Activated T-cell treated with anti-CD3 and anti-CD28 coated beads, Interleukin-2, amount 50 U/mL, for 4 hours (primary cell): ENCODE measurements at regions not wholly inside any gene's neighbourhood (a gene's known extent, or its start where the extent isn't known, plus 50 kb on each side); places are given as distances from the start of the nearest gene placed in this dataset.

Experiments used
- ATAC-seq, 2 donors: fragments of 200-7000 bp; cut with Tn5 transposase; one replicate each; pipeline ENCODE4 v1.10.0; 2021
- DNase-seq: peaks from one replicate; pipeline ENCODE4 v3.0.0-alpha.2; 2020
- H3K27me3 Mint-ChIP-seq: one replicate; pipeline ENCODE4 v1.8.0; 2021; ENCODE audit warnings: low read depth, mixed read lengths
- H3K36me3 Mint-ChIP-seq: one replicate; pipeline ENCODE4 v1.8.0; 2022; ENCODE audit warnings: mixed read lengths; ENCODE audit not compliant: insufficient read depth
- H3K4me1 Mint-ChIP-seq: one replicate; pipeline ENCODE4 v1.8.0; 2021; ENCODE audit warnings: low read depth, mixed read lengths
- H3K4me3 Mint-ChIP-seq: one replicate; pipeline ENCODE4 v1.8.0; 2021; ENCODE audit warnings: mild to moderate bottlenecking, moderate library complexity, mixed read lengths
- H3K9me3 Mint-ChIP-seq: one replicate; pipeline ENCODE4 v1.8.0; 2021; ENCODE audit warnings: mixed read lengths

DNA sequence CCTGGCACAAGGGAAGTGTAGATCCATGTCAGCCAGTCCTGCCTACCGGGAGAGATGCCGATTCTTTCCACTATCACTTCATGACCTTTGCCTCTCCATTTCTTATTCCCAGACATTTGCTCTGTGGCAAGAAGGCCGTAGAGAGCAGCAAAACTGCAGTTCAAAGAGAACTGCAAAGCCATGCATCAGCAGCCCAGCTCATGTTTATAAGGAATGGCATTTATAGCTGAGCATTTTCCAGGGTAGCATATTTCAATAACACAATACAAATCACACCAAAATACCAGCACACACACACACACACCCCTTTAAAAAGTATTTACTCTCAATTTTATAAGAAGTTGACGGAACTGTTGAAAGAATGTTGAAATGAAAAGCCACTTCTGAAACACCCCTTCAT, 126.7 kb upstream of the EGFLAM start:
- DNase-seq (no peak), ATAC-seq (no peak)
- Mint-ChIP-seq H3K27me3 (no peaks in the 10 kb centered on the region), H3K4me3 (no peak overlapping the region), H3K4me1 (no peaks in the 10 kb centered on the region), H3K36me3 (no peaks in the 10 kb centered on the region), H3K9me3 (no peaks in the 10 kb centered on the region)

DNA sequence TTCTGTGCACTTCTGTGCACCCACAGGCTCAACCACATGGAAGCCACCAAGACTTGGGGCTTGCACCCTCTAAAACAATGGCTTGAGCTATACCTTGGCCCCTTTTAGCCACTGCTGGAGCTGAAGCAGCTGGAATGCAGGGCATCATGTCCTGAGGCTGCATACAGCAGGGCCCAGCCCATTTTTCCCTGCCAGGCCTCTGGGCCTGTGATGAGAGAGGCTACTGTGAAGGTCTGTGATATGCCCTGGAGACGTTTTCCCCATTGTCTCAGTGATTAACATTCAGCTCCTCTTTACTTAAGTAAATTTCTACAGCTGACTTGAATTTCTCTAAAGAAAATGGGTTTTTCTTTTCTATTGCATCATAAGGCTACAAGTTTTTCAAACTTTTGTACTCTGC, 134.0 kb upstream of the EGFLAM start:
- H3K9me3 Mint-ChIP-seq, result peaks cover 8% of the 10 kb centered on the region
- H3K36me3 Mint-ChIP-seq, result no peaks in the 10 kb centered on the region
- H3K4me3 Mint-ChIP-seq, result no peak overlapping the region
- peaks cover 3% of the 10 kb centered on the region for H3K27me3 Mint-ChIP-seq
- no peak for DNase-seq
- no peaks in the 10 kb centered on the region for H3K4me1 Mint-ChIP-seq
- no peak for ATAC-seq

DNA sequence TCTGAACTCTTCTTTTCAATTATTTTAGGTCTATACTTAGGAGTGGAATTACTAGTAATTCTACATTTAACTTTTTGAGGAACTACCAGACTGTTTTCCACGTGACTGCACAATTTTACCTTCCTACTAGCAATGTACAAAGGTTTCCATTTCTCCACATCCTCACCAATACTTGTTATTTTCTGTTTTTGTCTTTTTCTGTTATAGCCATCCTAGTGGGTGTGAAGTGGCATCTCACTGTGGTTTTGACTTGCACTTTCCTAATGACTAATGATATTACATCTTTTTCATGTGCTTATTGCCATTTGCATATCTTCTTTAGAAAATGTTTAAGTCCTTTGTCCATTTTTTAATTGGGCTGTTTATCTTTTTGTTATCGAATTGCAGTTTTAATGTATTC, 136.9 kb upstream of the EGFLAM start:
- peaks cover 5% of the 10 kb centered on the region for H3K27me3 Mint-ChIP-seq
- no peaks in the 10 kb centered on the region for H3K36me3 Mint-ChIP-seq
- no peak overlapping the region for H3K4me3 Mint-ChIP-seq
- ATAC-seq, result no peak
- peaks cover 8% of the 10 kb centered on the region for H3K9me3 Mint-ChIP-seq
- no peak for DNase-seq
- no peaks in the 10 kb centered on the region for H3K4me1 Mint-ChIP-seq

DNA sequence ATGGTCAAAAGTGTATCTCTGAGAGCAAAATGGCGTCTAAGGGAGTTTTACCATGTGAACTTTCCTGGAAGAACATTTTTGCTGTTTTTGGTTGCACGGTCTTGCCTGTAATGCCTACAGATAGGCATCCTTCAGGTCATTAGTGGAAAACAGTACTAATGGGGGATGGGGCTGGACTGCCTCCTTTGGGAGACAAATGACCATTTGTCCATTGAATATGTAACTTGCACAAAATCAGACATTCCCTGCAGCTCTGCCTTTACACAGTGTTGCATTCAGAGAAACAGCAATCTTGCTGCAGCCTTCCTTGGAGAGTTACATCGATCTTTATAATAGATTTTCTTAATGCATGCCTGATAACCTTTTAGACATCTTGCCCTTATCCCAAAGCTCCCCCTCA, 138.5 kb upstream of the EGFLAM start:
- Mint-ChIP-seq H3K4me3 (no peak overlapping the region), H3K36me3 (no peaks in the 10 kb centered on the region), H3K27me3 (peaks cover 5% of the 10 kb centered on the region), H3K4me1 (no peaks in the 10 kb centered on the region), H3K9me3 (peaks cover 8% of the 10 kb centered on the region)
- DNase-seq, result no peak
- ATAC-seq, result no peak

DNA sequence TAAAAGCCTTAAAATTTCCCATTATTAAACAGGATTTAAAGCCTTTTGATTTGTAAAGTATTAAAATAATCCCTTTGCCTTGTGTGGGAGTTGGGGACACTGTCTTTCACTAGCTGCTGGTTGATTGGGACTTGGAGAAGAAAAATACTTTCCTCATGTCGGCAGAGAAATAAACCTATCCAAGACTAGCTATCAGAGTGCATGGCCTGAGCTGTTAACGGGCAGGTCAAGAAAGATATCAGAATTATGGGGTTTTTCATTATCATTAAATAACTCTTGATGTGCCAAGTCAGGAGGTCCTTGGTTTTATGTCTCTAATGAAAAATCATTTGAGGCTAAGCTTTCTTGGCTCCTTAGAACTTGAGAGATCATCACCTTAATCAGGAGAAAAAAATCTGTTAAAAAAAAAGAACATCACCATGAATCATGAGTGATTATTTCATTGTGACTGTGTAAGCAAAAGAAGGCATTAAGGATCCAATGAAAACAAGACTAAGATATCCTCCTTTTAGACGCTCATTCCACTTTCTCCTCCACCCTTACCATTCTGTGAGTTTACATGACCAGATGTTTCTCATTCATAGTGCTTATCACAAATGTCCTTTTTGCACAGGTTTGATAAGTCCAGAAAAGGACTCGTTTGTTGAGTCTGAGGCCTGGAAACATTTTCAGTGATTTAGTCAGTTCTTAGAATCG, 140.4 kb upstream of the EGFLAM start:
- Mint-ChIP-seq H3K4me3 (no peak overlapping the region), H3K9me3 (peaks cover 8% of the 10 kb centered on the region), H3K4me1 (no peaks in the 10 kb centered on the region), H3K27me3 (peaks cover 5% of the 10 kb centered on the region), H3K36me3 (no peaks in the 10 kb centered on the region)
- no peak for ATAC-seq
- DNase-seq, result no peak

DNA sequence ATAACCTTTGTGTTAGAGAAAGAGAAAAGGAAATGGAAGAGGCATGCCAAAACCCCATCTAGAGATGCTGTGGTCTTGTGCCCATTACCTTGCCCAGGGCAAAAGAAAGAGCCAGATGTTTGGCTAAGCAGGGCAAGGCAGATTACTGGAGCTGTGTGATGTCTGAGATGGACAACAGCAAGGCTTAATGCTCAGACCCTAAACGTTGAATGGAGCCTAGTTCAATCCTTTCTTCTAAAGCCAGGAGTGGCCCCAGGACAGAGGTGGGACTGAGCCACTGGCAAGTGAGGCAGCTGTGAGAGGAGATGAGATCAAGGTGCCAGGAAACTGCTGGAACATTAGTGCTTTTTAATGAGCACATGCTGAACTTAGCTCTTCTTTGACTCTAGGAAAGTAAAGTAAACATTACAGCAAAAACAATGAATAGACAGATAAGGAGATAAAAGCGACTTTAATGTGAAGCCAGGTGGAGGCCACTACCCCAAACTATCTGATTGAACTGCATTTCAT, 143.0 kb upstream of the EGFLAM start:
- Mint-ChIP-seq H3K27me3 (peaks cover 5% of the 10 kb centered on the region), H3K4me3 (no peak overlapping the region)

DNA sequence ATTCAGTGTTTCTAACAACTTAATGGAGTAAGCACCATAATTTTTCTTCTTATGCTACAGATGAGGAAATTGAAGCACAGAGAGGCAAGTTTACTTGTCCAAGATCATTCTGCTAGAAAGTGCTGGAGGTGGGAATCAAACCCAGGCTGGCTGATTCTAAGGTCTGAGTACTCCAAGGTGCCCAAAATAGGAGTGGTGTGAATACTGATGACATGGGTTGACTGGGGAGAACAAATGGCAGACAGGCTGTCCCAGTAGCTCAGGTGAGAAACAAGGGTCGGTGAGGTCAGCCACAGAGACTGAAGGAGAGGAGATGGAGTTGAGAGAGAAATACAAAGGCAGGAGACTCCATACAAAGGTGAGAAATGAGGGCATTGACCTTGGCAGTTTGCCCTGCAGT, 144.5 kb upstream of the EGFLAM start:
- DNase-seq, result no peak
- no peaks in the 10 kb centered on the region for H3K36me3 Mint-ChIP-seq
- H3K9me3 Mint-ChIP-seq, result no peaks in the 10 kb centered on the region
- no peaks in the 10 kb centered on the region for H3K27me3 Mint-ChIP-seq
- H3K4me1 Mint-ChIP-seq, result no peaks in the 10 kb centered on the region
- no peak for ATAC-seq
- H3K4me3 Mint-ChIP-seq, result no peak overlapping the region

More for the DNA sequence above, 143.0 kb upstream of the EGFLAM start:
- DNase-seq (no peak), ATAC-seq (no peak)
- Mint-ChIP-seq H3K4me1 (no peaks in the 10 kb centered on the region), H3K9me3 (no peaks in the 10 kb centered on the region), H3K36me3 (no peaks in the 10 kb centered on the region)

DNA sequence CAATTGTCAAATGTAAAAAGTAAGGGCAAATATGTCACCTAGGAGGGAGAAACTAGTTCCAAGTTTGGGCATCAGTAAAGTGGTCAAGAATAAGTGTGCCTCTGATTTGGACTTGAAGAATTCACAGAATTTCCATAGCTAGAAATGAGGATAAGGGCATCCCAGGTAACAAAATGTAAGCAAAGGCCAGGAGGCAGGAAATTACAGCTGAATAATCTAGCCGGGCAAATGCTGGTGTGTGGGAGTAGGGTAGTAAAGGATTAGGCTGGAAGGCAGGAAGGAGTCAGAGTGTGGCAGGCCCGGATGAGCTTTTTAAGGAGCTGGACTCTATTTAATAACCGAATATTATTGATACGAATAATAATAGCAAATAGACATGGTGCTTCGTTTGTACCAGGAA, 144.9 kb upstream of the EGFLAM start:
- Mint-ChIP-seq H3K27me3 (no peaks in the 10 kb centered on the region), H3K9me3 (no peaks in the 10 kb centered on the region), H3K36me3 (no peaks in the 10 kb centered on the region), H3K4me1 (no peaks in the 10 kb centered on the region), H3K4me3 (no peak overlapping the region)
- no peak for DNase-seq
- no peak for ATAC-seq

DNA sequence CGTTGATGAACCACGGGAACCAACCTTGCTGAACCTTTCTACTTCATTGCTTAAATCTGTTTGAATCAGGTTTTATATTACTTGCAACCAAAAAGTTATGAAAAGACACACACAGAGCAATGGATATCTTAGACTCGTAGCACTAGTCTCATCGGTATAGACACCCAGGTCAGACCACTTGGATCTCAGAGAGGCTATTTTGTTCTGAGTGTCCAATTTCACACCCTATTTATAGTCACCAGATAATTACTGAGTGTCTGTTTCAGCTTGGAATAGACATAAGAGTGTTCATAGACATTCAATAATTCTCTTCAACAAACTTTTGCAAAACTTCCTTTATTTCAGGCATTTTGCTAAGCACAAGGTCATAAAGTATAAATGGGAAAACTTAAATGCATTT, 145.4 kb upstream of the EGFLAM start:
- Mint-ChIP-seq H3K9me3 (no peaks in the 10 kb centered on the region), H3K36me3 (no peaks in the 10 kb centered on the region), H3K4me1 (no peaks in the 10 kb centered on the region), H3K4me3 (no peak overlapping the region), H3K27me3 (no peaks in the 10 kb centered on the region)
- ATAC-seq (no peak), DNase-seq (no peak)

DNA sequence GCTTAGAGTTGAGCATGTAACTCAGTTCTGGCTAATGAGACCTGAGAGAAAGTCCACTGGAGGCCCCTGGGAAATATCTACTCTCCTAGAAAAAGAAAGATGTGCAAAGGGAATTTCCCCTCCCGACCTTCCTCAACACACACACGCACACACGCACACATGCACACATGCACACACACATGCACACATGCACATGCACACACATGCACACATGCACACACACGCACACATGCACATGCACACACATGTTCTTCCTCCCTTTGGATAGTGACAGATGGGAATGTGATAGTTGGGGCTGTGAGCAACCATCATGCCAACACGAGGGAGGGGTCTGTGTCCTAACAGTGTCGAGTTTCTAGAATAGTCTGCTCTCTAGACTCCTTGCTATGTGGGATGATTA, 148.2 kb upstream of the EGFLAM start:
- H3K4me3 Mint-ChIP-seq, result no peak overlapping the region
- no peaks in the 10 kb centered on the region for H3K9me3 Mint-ChIP-seq
- H3K36me3 Mint-ChIP-seq, result no peaks in the 10 kb centered on the region
- DNase-seq, result no peak
- no peak for ATAC-seq
- no peaks in the 10 kb centered on the region for H3K4me1 Mint-ChIP-seq
- H3K27me3 Mint-ChIP-seq, result no peaks in the 10 kb centered on the region

DNA sequence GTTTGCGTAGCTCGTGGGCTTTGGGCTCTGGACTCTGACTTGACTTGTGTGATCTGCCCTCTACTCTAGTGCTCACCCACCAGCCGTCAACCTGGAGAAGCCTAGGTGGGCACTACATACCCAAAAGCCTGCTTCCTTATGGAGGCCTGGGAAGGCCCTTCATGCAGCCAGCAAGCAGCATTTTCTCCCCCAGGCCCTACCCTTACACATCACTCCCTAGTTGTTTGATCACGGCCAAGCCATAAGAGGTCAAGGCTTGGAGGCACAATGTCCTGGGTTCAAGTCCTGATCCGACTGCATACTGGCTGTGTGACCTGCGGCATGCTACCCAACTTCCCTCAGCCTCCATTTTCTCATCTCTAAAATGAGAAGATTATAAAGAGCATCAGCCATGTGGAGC, 151.3 kb upstream of the EGFLAM start:
- Mint-ChIP-seq H3K4me3 (no peak overlapping the region), H3K36me3 (no peaks in the 10 kb centered on the region), H3K4me1 (no peaks in the 10 kb centered on the region), H3K9me3 (no peaks in the 10 kb centered on the region), H3K27me3 (no peaks in the 10 kb centered on the region)
- ATAC-seq, result no peak
- DNase-seq, result no peak

DNA sequence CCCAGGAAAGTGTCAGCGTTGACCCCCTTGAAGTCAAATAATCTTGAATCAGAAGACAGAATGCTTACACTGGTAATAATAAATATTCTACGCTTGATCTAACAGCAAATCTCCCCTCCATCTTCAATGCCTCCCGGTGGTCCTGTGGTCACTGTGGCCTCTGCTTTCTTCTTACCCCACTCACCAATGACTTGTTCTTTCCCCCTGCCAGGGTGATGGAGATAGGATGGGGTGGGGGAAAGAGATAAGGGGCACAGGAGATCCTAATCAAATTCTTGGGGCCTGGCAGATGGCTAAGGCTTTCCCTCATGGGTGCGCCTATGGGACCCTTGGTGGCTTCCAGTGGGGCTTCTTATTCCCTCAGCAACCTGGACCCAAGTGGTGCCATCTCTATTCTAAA, 152.6 kb upstream of the EGFLAM start:
- no peak overlapping the region for H3K4me3 Mint-ChIP-seq
- no peaks in the 10 kb centered on the region for H3K27me3 Mint-ChIP-seq
- no peaks in the 10 kb centered on the region for H3K4me1 Mint-ChIP-seq
- H3K9me3 Mint-ChIP-seq, result no peaks in the 10 kb centered on the region
- H3K36me3 Mint-ChIP-seq, result no peaks in the 10 kb centered on the region
- DNase-seq (no peak), ATAC-seq (no peak)

DNA sequence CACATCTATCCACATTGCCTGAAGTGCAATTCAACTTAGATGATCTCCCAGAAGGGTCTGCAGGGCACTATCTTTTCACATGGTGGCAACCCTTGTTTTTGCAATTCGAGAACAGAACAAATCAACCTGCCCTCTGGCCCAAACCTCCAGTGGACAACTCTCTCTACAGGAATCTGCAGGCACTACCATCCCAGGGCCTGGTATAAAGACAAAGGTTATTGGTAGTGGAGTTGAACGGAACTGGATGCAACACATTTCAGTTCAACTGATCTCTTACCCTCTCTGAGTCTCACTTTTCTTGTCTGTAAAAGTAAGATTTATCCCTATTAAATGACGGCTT, 153.2 kb upstream of the EGFLAM start:
- DNase-seq (no peak), ATAC-seq (no peak)
- Mint-ChIP-seq H3K27me3 (no peaks in the 10 kb centered on the region), H3K4me3 (no peak overlapping the region), H3K9me3 (no peaks in the 10 kb centered on the region), H3K4me1 (no peaks in the 10 kb centered on the region), H3K36me3 (no peaks in the 10 kb centered on the region)

DNA sequence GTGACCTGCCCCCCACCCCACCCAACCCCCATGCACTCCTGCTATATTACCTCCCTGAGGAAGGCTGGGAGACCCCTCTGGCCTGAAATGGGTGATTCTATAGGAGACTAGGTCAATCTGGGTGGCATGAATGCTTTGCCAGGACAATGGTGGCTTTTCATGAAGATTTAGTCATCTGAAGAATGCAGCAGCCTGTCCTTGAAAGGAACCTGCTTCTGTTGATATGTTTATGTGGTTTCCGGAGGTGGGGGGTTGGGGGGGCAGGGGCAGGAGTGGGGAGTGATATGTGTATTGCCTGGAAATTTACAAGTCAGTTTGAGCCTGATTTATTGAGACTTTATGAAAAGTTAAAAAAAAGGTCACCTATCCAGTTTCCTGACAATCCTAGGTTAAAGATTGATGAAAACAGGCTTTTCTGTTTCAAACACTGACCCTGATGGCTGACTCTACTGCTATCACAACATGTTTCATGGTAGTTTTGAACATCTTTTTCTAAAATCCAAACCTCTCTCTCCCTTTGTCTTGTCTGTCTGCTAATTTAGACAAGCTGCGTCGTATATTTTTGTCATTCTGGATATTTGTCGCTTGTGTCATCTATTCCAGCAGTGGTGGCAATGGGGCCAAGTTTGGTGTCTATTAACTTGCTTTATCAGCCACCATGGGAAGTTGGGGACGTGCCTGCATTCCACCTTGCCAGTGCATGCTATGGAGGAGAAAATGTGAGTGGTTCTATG, 153.7 kb upstream of the EGFLAM start:
- H3K4me1 Mint-ChIP-seq, result no peaks in the 10 kb centered on the region
- no peaks in the 10 kb centered on the region for H3K9me3 Mint-ChIP-seq
- DNase-seq (no peak), ATAC-seq (no peak)
- H3K27me3 Mint-ChIP-seq, result no peaks in the 10 kb centered on the region
- no peak overlapping the region for H3K4me3 Mint-ChIP-seq
- no peaks in the 10 kb centered on the region for H3K36me3 Mint-ChIP-seq

DNA sequence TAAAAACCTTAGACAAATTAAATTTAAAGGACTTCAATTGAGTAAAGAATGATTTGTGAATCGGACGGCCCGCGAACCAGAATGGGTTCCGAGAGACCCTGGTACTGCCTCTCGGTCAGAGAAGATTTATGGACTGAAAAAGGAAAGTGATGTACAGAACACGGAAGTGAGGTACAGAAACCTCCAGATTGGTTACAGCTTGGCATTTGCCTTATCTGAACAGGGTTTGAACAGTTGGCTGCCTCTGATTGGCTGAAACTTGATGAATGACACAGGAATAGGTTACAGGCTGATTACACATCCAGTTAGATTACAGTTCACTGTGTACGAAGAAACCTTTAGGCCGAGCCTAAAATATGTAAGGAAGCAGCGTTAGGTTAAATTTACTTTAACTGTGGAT, 156.5 kb upstream of the EGFLAM start:
- Mint-ChIP-seq H3K4me1 (no peaks in the 10 kb centered on the region), H3K4me3 (no peak overlapping the region), H3K27me3 (peaks cover 1% of the 10 kb centered on the region), H3K9me3 (no peaks in the 10 kb centered on the region), H3K36me3 (no peaks in the 10 kb centered on the region)
- DNase-seq (no peak), ATAC-seq (no peak)
